Left lung (tissue), 4 donors: ENCODE measurements at regions not wholly inside any gene's neighbourhood (a gene's known extent, or its start where the extent isn't known, plus 50 kb on each side); places are given as distances from the start of the nearest gene placed in this dataset.
A peak's percentile ranks its signal among the peaks of the same experiment; 100 is the strongest.

Source experiments
- ATAC-seq: fragments of 200-7000 bp; cut with Tn5 transposase; one replicate; pipeline ENCODE4 v1.9.1; 2020; ENCODE audit warnings: moderate library complexity
- DNase-seq, 4 donors: peaks; one replicate each; pipeline ENCODE4 v3.0.0-alpha.2; 2013 to 2020
- H3K27ac ChIP-seq, 2 donors: fragments of 200-600 bp; sonication (generic) in 1 of 2; one replicate each; pipeline versions ENCODE4 v1.5.0 to v1.8.0; 2020 to 2021
- H3K27me3 ChIP-seq, 2 donors: fragments of 200-600 bp; sonication (generic) in 1 of 2; one replicate each; pipeline versions ENCODE4 v1.5.0 to v1.8.0; 2020 to 2021
- H3K36me3 ChIP-seq, 2 donors: fragments of 200-600 bp; sonication (generic) in 1 of 2; one replicate each; pipeline versions ENCODE4 v1.5.0 to v1.8.0; 2020 to 2021
- H3K4me1 ChIP-seq, 2 donors: fragments of 200-600 bp; one replicate each; pipeline ENCODE4 v1.8.0; 2021
- H3K4me3 ChIP-seq, 2 donors: fragments of 200-600 bp; sonication (generic) in 1 of 2; one replicate each; pipeline versions ENCODE4 v1.5.0 to v1.8.0; 2020 to 2021; ENCODE audit warnings: mild to moderate bottlenecking in 1 of 2
- H3K9me3 ChIP-seq, 2 donors: fragments of 200-600 bp; sonication (generic) in 1 of 2; one replicate each; pipeline versions ENCODE4 v1.5.0 to v1.8.0; 2020 to 2021
- CTCF ChIP-seq, 2 donors: fragments of 200-600 bp; sonication (generic) in 1 of 2; IDR thresholded peaks; one replicate each; pipeline versions ENCODE4 v1.5.0 to v1.8.0; 2021; ENCODE audit warnings: antibody characterized with exemption in 2 of 2
- intact Hi-C, 2 donors: fragments of 100-400 bp; cut with DNase I; formaldehyde crosslinking; loops; one replicate each; pipeline versions ENCODE4 v1.11.2 to v1.14.2; 2022
- donor health status: DM: no; HTN: yes; CAD: no.
- donor health status: DM: no; HTN: no; CAD: no.

- no peak for TF ChIP-seq CTCF (IDR thresholded peaks at IDR 0.05)
- intact Hi-C loops = no loop called here
- DNase-seq = no peak
- H3K27me3 ChIP-seq = no peaks in the 10 kb centered on the region
- no peaks in the 10 kb centered on the region for H3K4me1 ChIP-seq
- H3K9me3 ChIP-seq = peaks cover 0 to 25% of the 10 kb centered on the region in 2 donors
- no peaks in the 10 kb centered on the region for H3K36me3 ChIP-seq
- no peak for ATAC-seq
- no peak overlapping the region for H3K27ac ChIP-seq
- no peak overlapping the region for H3K4me3 ChIP-seq
Measured at GRCh38 chr2:5145053-5145452, 547.1 kb upstream of the SOX11 start.

GRCh38 chr2:5145801-5146200 lies 546.4 kb upstream of the SOX11 start:
- H3K9me3 ChIP-seq = peaks cover 0 to 32% of the 10 kb centered on the region in 2 donors
- no peaks in the 10 kb centered on the region for H3K4me1 ChIP-seq
- no peak for DNase-seq
- TF ChIP-seq CTCF (IDR thresholded peaks at IDR 0.05) = no peak
- H3K27ac ChIP-seq = no peak overlapping the region
- no peaks in the 10 kb centered on the region for H3K27me3 ChIP-seq
- ATAC-seq = no peak
- no peaks in the 10 kb centered on the region for H3K36me3 ChIP-seq
- H3K4me3 ChIP-seq = no peak overlapping the region
- intact Hi-C loops = no loop called here

GRCh38 chr2:5148392-5149085 lies 543.6 kb upstream of the SOX11 start:
- ATAC-seq (no peak), DNase-seq (no peak)
- no peaks in the 10 kb centered on the region for H3K36me3 ChIP-seq
- no peak for TF ChIP-seq CTCF (IDR thresholded peaks at IDR 0.05)
- no peaks in the 10 kb centered on the region for H3K27me3 ChIP-seq
- no peak overlapping the region for H3K27ac ChIP-seq
- H3K4me1 ChIP-seq = no peaks in the 10 kb centered on the region
- H3K4me3 ChIP-seq = no peak overlapping the region
- intact Hi-C loops = no loop called here
- peaks cover 0 to 29% of the 10 kb centered on the region in 2 donors for H3K9me3 ChIP-seq

- no peaks in the 10 kb centered on the region for H3K27me3 ChIP-seq
- ATAC-seq (no peak), DNase-seq (no peak)
- intact Hi-C loops = no loop called here
- no peak for TF ChIP-seq CTCF (IDR thresholded peaks at IDR 0.05)
- no peak overlapping the region for H3K27ac ChIP-seq
- H3K4me1 ChIP-seq = no peaks in the 10 kb centered on the region
- no peaks in the 10 kb centered on the region for H3K36me3 ChIP-seq
- H3K4me3 ChIP-seq = no peak overlapping the region
- H3K9me3 ChIP-seq = peaks cover 0 to 21% of the 10 kb centered on the region in 2 donors
Measured at GRCh38 chr2:5150871-5151270, 541.3 kb upstream of the SOX11 start.

DNA sequence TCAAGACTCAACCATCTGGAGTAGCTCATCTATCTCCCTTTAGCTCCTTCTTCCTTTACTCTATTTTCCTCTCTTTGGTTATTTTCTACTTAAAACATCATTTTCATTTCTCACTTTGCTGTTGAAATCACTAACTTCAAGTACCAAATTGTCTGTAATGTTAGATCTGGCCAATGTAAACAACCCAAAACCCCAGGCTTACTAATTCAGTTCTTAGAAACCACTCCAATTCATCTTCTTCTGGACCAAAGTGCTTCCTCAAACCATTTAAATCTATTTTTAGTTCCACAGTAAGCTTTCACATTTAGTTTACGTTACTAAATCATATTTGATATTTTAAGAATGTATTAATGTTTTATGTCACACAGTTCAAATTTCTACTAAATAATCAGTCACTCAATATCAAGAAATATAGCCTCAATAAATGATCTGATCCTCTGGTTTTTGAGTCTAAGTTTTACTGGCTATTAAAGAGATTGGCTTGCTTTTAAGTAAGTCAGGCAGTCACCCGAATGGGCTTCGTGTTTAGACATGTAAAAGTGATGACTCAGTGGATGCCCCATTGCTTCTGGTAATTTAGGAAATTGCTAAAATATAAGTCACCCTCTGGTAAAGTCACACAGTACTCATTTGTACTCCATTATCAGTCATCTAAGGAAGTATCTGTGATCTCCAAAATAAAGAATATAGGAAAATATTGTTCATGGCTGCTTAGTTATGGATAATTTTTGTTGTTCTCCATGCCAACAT lies 527.2 kb upstream of the SOX11 start:
- H3K9me3 ChIP-seq = peaks cover 0 to 13% of the 10 kb centered on the region in 2 donors
- no peak for TF ChIP-seq CTCF (IDR thresholded peaks at IDR 0.05)
- ATAC-seq = peak; percentile 29
- H3K27ac ChIP-seq = no peak overlapping the region
- intact Hi-C loops = no loop called here
- no peak overlapping the region for H3K4me3 ChIP-seq
- no peaks in the 10 kb centered on the region for H3K27me3 ChIP-seq
- H3K36me3 ChIP-seq = no peaks in the 10 kb centered on the region
- peak in 2 of 4 donors; percentile 19 to 33 for DNase-seq
- no peaks in the 10 kb centered on the region for H3K4me1 ChIP-seq
